Amniotic epithelial cell (primary cell): ENCODE measurements at regions not wholly inside any gene's neighbourhood (a gene's known extent, or its start where the extent isn't known, plus 50 kb on each side); places are given as distances from the start of the nearest gene placed in this dataset.

ENCODE experiments used
- DNase-seq: peaks from one replicate; pipeline ENCODE4 v3.0.0-alpha.2; 2010; ENCODE audit warnings: low read depth

DNA sequence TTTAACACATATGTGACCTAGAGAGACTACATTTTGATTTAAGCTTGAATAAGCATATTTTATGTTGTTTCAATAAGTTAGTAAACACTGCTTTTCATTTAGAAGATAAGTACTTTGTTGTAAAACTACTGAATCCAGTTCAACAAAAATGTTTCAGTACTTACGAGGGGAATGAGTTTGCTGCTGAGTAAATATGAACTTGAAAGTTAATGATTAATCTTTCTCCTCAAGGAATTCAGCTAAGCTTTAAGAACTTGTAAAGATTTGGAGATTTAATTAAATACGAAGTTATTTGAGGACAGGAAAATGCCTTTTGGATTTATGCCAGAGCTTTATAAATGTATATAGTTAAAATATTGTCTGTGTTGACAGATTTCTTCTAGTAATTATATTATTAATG lies 933.0 kb upstream of the LCORL start:
- no peak for DNase-seq

DNA sequence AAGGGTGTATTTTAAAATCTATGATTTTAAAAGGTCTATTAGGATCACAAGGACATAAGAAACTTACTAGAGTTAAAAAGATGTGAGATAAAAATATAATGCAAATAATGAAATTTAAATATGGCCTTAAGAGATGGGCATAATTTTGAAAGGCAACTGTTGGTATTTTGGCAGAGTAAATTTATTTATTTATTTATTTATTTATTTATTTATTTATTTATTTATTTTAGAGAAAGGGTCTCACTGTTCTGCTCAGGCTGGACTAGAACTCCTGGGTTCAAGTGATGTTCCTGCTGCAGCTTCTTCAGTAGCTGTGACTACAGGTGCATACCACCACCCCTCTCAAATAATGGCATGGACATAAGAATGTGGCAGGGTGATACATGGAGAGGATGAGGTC lies 932.1 kb upstream of the LCORL start:
- DNase-seq, result no peak

GRCh38 chr4:18945464-18945863 lies 923.9 kb upstream of the LCORL start:
- no peak for DNase-seq

DNA sequence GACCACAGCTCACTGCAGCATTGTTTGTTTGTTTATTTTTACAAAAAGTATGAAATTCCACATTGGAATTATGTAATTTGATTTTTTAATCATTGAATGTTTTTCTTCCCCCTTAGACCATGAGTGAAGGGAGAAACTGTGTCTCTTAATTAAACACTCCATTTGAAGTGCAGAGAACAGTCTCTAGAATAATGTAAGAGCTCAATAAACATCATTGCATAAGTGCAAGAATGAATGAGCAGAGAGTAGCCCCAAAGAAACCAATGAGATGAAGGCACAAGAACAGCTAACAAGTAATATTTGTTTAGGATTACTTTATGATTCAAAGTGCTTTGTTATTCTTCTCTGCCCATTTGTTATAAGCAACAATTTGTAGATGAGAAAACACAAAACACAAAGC lies 921.3 kb upstream of the LCORL start:
- DNase-seq, result no peak

- DNase-seq, result peak; percentile 61
These were observed 917.0 kb upstream of the LCORL start for GRCh38 chr4:18938343-18939099.

GRCh38 chr4:18937746-18938145 lies 916.2 kb upstream of the LCORL start:
- peak; percentile 78 for DNase-seq

DNA sequence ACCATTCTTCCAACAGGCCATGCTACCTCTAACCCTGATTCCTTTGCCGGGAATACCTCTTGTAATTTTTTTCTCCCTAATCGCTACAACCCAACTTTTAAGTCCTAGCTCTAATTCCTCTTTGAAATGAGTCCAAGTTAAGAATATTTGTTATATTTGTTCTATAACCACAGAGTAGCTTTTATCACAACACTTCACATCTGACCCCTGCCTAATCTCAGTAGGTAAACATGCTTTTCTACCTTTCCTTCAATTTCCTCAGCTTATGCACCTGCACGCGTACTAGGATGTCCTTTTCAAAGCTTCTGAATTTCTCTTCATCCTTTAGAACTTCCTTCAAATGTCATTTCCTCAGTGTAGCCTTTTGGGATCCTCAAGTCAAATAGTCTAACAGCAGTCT lies 915.5 kb upstream of the LCORL start:
- DNase-seq, result no peak

- peak; percentile 58 for DNase-seq
These were observed 914.2 kb upstream of the LCORL start for GRCh38 chr4:18935659-18936345.

GRCh38 chr4:18934197-18934596 lies 912.6 kb upstream of the LCORL start:
- peak; percentile 10 for DNase-seq

- DNase-seq, result no peak
These were observed 911.3 kb upstream of the LCORL start for GRCh38 chr4:18932730-18933339.

- DNase-seq, result no peak
These were observed 910.3 kb upstream of the LCORL start for GRCh38 chr4:18931643-18932377.

GRCh38 chr4:18930487-18930886 lies 908.9 kb upstream of the LCORL start:
- no peak for DNase-seq

GRCh38 chr4:18923496-18924161 lies 902.1 kb upstream of the LCORL start:
- no peak for DNase-seq

DNA sequence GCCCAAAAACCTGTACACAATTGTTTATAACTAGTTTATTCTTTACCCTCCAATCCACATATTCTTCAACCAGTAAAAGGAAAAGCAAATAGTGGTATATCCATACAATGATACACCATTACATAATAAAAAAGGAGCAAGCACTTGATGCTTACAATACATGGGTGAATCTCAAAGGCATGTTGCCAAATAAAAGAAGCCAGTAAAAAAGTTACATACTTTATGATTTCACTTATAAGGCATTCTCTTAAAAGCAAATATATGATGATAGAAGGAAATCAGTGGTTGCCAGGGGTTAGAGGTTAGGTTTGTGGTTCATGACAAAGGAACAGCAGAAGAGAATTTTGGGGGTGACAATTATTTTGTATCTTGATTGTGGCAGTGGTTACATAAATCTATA lies 896.1 kb upstream of the LCORL start:
- DNase-seq, result no peak

GRCh38 chr4:18914182-18914581 lies 892.6 kb upstream of the LCORL start:
- DNase-seq, result no peak

GRCh38 chr4:18894928-18895327 lies 873.4 kb upstream of the LCORL start:
- DNase-seq, result no peak

DNA sequence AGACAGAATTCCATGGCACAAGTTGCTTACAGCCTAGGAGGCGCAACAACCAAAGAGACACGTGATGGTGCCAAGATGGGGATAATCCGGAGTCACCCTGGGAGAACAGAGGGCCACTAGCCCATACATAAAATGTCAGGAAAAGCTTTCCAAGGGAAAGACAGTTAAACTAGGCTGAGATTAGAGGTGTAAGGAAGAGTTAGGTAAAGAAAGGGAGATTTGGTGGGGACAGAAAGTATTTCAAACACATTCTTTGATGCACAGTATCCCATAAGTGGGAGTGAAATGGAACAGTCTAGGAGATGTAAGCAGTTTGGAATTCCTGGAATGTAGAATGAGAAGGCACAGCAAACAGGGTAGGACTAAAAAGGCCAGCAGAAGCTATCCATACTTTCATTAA lies 860.9 kb upstream of the LCORL start:
- peak; percentile 78 for DNase-seq

GRCh38 chr4:18881556-18881955 lies 860.0 kb upstream of the LCORL start:
- DNase-seq, result no peak

- no peak for DNase-seq
These were observed 859.3 kb upstream of the LCORL start for GRCh38 chr4:18880871-18881270.

- no peak for DNase-seq
These were observed 857.0 kb upstream of the LCORL start for GRCh38 chr4:18878561-18878960.

DNA sequence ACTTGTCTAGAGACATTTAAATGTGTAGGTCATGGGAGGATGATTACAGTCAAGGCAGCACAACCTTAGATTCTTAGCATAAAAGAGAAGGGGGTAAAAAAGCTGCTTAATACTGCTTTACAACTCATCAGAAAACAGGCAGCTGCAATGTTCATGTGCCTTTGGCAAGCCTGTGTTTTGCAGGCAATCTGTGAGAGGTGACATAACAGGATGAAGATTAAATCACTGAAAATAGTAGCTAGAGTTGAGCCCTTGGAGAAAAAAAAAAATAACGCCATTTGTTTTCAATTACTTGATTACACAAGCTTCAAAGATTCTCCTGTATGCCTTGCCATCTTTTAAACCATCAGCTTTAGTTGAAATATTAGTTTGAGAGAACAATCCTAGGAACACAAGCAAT lies 847.6 kb upstream of the LCORL start:
- no peak for DNase-seq
